ENCODE measurements at regions not wholly inside any gene's neighbourhood (a gene's known extent, or its start where the extent isn't known, plus 50 kb on each side); places are given as distances from the start of the nearest gene placed in this dataset.

- no peaks in the 10 kb centered on the region for H3K9me3 ChIP-seq
- H3K27me3 ChIP-seq = no peaks in the 10 kb centered on the region
- 38 to 57% methylated on average over 1 of the region's 1 CpG for WGBS, 2 donors
- H3K36me3 ChIP-seq = no peaks in the 10 kb centered on the region
- DNase-seq = no peak
- H3K27ac ChIP-seq = no peak overlapping the region
- TF ChIP-seq CTCF (IDR thresholded peaks at IDR 0.05) (no peak), POLR2A (IDR thresholded peaks at IDR 0.05) (no peak)
- no peaks in the 10 kb centered on the region for H3K4me1 ChIP-seq
- intact Hi-C loops (cut with DNase I) = no loop called here
- no peak overlapping the region for H3K4me3 ChIP-seq (replicated peaks in 1 of 3)
Observed at GRCh38 chr5:166562246-166562645, 1729.2 kb upstream of the WWC1 start.

DNA sequence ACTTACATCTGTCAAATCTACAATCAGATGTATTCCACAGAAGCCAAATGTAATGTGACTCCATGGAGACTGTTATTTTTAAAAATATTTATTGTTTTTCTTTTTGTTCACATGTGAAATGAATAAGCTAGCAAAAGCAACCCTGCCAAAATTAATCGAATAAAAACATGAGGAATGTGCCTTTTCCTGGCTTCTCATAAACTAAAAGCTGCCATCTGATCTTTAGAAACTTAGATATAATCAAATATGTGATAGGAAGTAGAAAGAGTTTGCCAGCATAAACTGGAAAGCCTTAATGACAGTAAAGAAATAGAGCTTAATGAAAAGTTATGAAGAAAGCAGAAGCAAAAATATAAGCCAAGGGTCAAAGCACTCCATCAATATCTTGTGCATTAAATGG lies 1724.7 kb upstream of the WWC1 start:
- H3K4me1 ChIP-seq = no peaks in the 10 kb centered on the region
- no peaks in the 10 kb centered on the region for H3K27me3 ChIP-seq
- 66 to 76% methylated on average over 1 of the region's 1 CpG for WGBS, 2 donors
- intact Hi-C loops (cut with DNase I) = no loop called here
- H3K27ac ChIP-seq = no peak overlapping the region
- H3K9me3 ChIP-seq = no peaks in the 10 kb centered on the region
- no peak for DNase-seq
- TF ChIP-seq CTCF (IDR thresholded peaks at IDR 0.05) = no peak
- TF ChIP-seq POLR2A (IDR thresholded peaks at IDR 0.05) = no peak
- H3K36me3 ChIP-seq = no peaks in the 10 kb centered on the region
- no peak overlapping the region for H3K4me3 ChIP-seq (replicated peaks in 1 of 3)

DNA sequence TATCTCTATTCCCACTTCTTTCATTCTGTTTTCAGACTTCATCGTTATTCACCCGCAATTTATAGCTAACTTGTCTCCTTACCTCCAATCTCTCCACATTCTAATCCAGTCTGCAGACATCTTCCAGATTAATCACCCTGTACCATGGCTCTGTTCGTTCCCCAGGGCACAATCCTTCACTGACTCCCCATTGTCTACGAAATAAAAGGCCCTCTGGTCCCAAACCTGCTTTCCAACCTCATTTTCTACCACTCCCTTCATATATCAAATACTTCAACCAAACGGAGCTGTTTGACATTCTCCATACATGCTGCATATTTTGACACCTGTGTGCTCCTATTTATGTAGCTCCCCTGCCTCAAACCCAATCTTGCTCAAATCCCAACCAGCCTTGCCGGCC lies 1720.6 kb upstream of the WWC1 start:
- H3K4me1 ChIP-seq = no peaks in the 10 kb centered on the region
- no peak overlapping the region for H3K4me3 ChIP-seq (replicated peaks in 1 of 3)
- no peaks in the 10 kb centered on the region for H3K9me3 ChIP-seq
- no peaks in the 10 kb centered on the region for H3K36me3 ChIP-seq
- no peak overlapping the region for H3K27ac ChIP-seq
- DNase-seq = no peak
- WGBS, 2 donors = 70 to 80% methylated on average over 6 of the region's 6 CpGs
- intact Hi-C loops (cut with DNase I) = no loop called here
- no peak for TF ChIP-seq CTCF (IDR thresholded peaks at IDR 0.05)
- TF ChIP-seq POLR2A (IDR thresholded peaks at IDR 0.05) = no peak
- H3K27me3 ChIP-seq = no peaks in the 10 kb centered on the region

GRCh38 chr5:166571668-166572067 lies 1719.8 kb upstream of the WWC1 start:
- DNase-seq = no peak
- TF ChIP-seq CTCF (IDR thresholded peaks at IDR 0.05) = no peak
- no peak for TF ChIP-seq POLR2A (IDR thresholded peaks at IDR 0.05)
- no peaks in the 10 kb centered on the region for H3K4me1 ChIP-seq
- intact Hi-C loops (cut with DNase I) = no loop called here
- H3K27me3 ChIP-seq = no peaks in the 10 kb centered on the region
- no peak overlapping the region for H3K4me3 ChIP-seq (replicated peaks in 1 of 3)
- H3K27ac ChIP-seq = no peak overlapping the region
- H3K36me3 ChIP-seq = no peaks in the 10 kb centered on the region
- H3K9me3 ChIP-seq = no peaks in the 10 kb centered on the region

GRCh38 chr5:166576323-166576722 lies 1715.1 kb upstream of the WWC1 start:
- intact Hi-C loops (cut with DNase I) = no loop called here
- TF ChIP-seq CTCF (IDR thresholded peaks at IDR 0.05) = no peak
- TF ChIP-seq POLR2A (IDR thresholded peaks at IDR 0.05) = no peak
- Histone ChIP-seq H3K36me3 (no peaks in the 10 kb centered on the region), H3K4me1 (no peaks in the 10 kb centered on the region), H3K27me3 (no peaks in the 10 kb centered on the region), H3K4me3 (replicated peaks in 1 of 3) (no peak overlapping the region), H3K9me3 (no peaks in the 10 kb centered on the region), H3K27ac (no peak overlapping the region)
- no peak for DNase-seq
- WGBS, 2 donors = 82 to 93% methylated on average over 3 of the region's 3 CpGs

Measured in thyroid gland (tissue), 4 donors.